ELF-1 (cell line): ENCODE measurements at regions not wholly inside any gene's neighbourhood (a gene's known extent, or its start where the extent isn't known, plus 50 kb on each side); places are given as distances from the start of the nearest gene placed in this dataset.
A peak's percentile ranks its signal among the peaks of the same experiment; 100 is the strongest.

Source experiments
- DNase-seq: peaks from one replicate; pipeline ENCODE4 v3.0.0-alpha.2; 2016; ENCODE audit warnings: low read depth, low spot score

GRCh38 chr5:129399069-129399468 is 61.0 kb upstream of the ADAMTS19 start:
- peak; percentile 80 for DNase-seq

GRCh38 chr5:129400395-129400983 is 59.6 kb upstream of the ADAMTS19 start:
- DNase-seq = no peak

GRCh38 chr5:129405222-129405621 is 54.9 kb upstream of the ADAMTS19 start:
- no peak for DNase-seq

GRCh38 chr5:129406440-129406839 is 53.7 kb upstream of the ADAMTS19 start:
- no peak for DNase-seq
